Fibroblast of lung (primary cell): ENCODE measurements at regions not wholly inside any gene's neighbourhood (a gene's known extent, or its start where the extent isn't known, plus 50 kb on each side); places are given as distances from the start of the nearest gene placed in this dataset.

ENCODE experiments used
- CTCF ChIP-seq, 2 donors: IDR thresholded peaks in 1 of 2; conservative IDR thresholded peaks in 1 of 2; 1 replicate in 1 of 2; 2 replicates in 1 of 2; pipeline ENCODE4 v1.5.1; 2011 to 2012; ENCODE audit warnings: low read length in 2 of 2, control low read depth in 1 of 2, inconsistent platforms in 1 of 2, low read depth in 1 of 2, mild to moderate bottlenecking in 1 of 2
- EZH2 ChIP-seq: IDR thresholded peaks from 2 replicates; pipeline ENCODE4 v1.5.1; 2012; ENCODE audit warnings: low read length, control low read depth, mild to moderate bottlenecking; ENCODE audit errors: missing control alignments

- no peak for TF ChIP-seq CTCF (conservative IDR thresholded peaks at IDR 0.05 in 1 of 2, IDR thresholded peaks at IDR 0.05 in 1 of 2; ENCODE audit: low read depth in 1 of 2, low read length in 2 of 2)
- no peak for TF ChIP-seq EZH2
These were observed 191.5 kb upstream of the BLID start for GRCh38 chr11:122307476-122308035.
